ENCODE measurements at regions not wholly inside any gene's neighbourhood (a gene's known extent, or its start where the extent isn't known, plus 50 kb on each side); places are given as distances from the start of the nearest gene placed in this dataset.
"Not testable (repeated sequence)": the region's sequence is repeated elsewhere in the genome, so short reads cannot be mapped to it uniquely, and the experiment has no call there.

- in situ Hi-C loops (cut with MboI; ENCODE audit: low pct_unique_long_range_greater_than_20kb in 2 of 9, low sequenced_read_pairs in 9 of 9, unreplicated experiment in 9 of 9) = no loop called here
- no peak for ATAC-seq (replicated peaks in 6 of 8)
- Histone ChIP-seq H3K27ac (no peak overlapping the region), H3K4me3 (no peak overlapping the region), H3K4me1 (replicated peaks in 1 of 2) (peaks cover 0 to 7% of the 10 kb centered on the region in 2 donors)
- WGBS, 10 experiments = 0 to 100% (median 100%) methylated on average over 1 to 4 of the region's 33 CpGs; no CpG with 5 or more reads in 5 of the 10 experiments
These were observed 1507.1 kb upstream of the DEFB115 start for GRCh38 chr20:29750268-29750899.

GRCh38 chr20:29752644-29753425, 1504.6 kb upstream of the DEFB115 start:
- in situ Hi-C loops (cut with MboI; ENCODE audit: low pct_unique_long_range_greater_than_20kb in 2 of 9, low sequenced_read_pairs in 9 of 9, unreplicated experiment in 9 of 9); H3K4me1 ChIP-seq (replicated peaks in 1 of 2); ATAC-seq (replicated peaks in 6 of 8): not testable (repeated sequence)
- peak overlapping the region in 3 of 5 donors; percentile 18 to 29 (median 23) for H3K4me3 ChIP-seq
- 0 to 70% (median 23%) methylated on average over 1 to 4 of the region's 24 CpGs; no CpG with 5 or more reads in 4 of the 10 experiments for WGBS, 10 experiments
- H3K27ac ChIP-seq = peak overlapping the region; percentile 65 to 87

- Histone ChIP-seq H3K4me3 (peak overlapping the region in 3 of 5 donors; percentile 18 to 29 (median 23)), H3K27ac (peak overlapping the region; percentile 65 to 87)
- in situ Hi-C loops (cut with MboI; ENCODE audit: low pct_unique_long_range_greater_than_20kb in 2 of 9, low sequenced_read_pairs in 9 of 9, unreplicated experiment in 9 of 9); H3K4me1 ChIP-seq (replicated peaks in 1 of 2): not testable (repeated sequence)
- peak in 3 of 8 experiments; percentile 42 to 51 (median 50) for ATAC-seq (replicated peaks in 6 of 8)
- WGBS, 10 experiments = 0 to 100% (median 16%) methylated on average over 1 to 9 of the region's 15 CpGs; no CpG with 5 or more reads in 3 of the 10 experiments
These were observed 1504.1 kb upstream of the DEFB115 start for GRCh38 chr20:29753426-29753746.

- in situ Hi-C loops (cut with MboI; ENCODE audit: low pct_unique_long_range_greater_than_20kb in 2 of 9, low sequenced_read_pairs in 9 of 9, unreplicated experiment in 9 of 9); ATAC-seq (replicated peaks in 6 of 8); H3K4me3 ChIP-seq: not testable (repeated sequence)
These were observed 1503.6 kb upstream of the DEFB115 start for GRCh38 chr20:29753879-29754278.

GRCh38 chr20:29755854-29756498, 1501.5 kb upstream of the DEFB115 start:
- ATAC-seq (replicated peaks in 6 of 8); H3K4me3 ChIP-seq; H3K27ac ChIP-seq; in situ Hi-C loops (cut with MboI; ENCODE audit: low pct_unique_long_range_greater_than_20kb in 2 of 9, low sequenced_read_pairs in 9 of 9, unreplicated experiment in 9 of 9); H3K4me1 ChIP-seq (replicated peaks in 1 of 2): not testable (repeated sequence)
- WGBS, 10 experiments = 25 to 100% (median 58%) methylated on average over 1 to 3 of the region's 4 CpGs; no CpG with 5 or more reads in 3 of the 10 experiments

More at GRCh38 chr20:29753879-29754278, 1503.6 kb upstream of the DEFB115 start:
- not testable (repeated sequence) for H3K4me1 ChIP-seq (replicated peaks in 1 of 2); H3K27ac ChIP-seq
- 40 to 88% (median 75%) methylated on average over 1 to 12 of the region's 19 CpGs for WGBS, 10 experiments

- Histone ChIP-seq H3K27ac (no peak overlapping the region), H3K4me3 (no peak overlapping the region), H3K4me1 (replicated peaks in 1 of 2) (peaks cover 0 to 7% of the 10 kb centered on the region in 2 donors)
- WGBS, 10 experiments = 70% methylated on average over 2 of the region's 17 CpGs; no CpG with 5 or more reads in 9 of the 10 experiments
- in situ Hi-C loops (cut with MboI; ENCODE audit: low pct_unique_long_range_greater_than_20kb in 2 of 9, low sequenced_read_pairs in 9 of 9, unreplicated experiment in 9 of 9) = no loop called here
- ATAC-seq (replicated peaks in 6 of 8) = no peak
These were observed 1500.8 kb upstream of the DEFB115 start for GRCh38 chr20:29756664-29757063.

GRCh38 chr20:29761621-29762385, 1495.7 kb upstream of the DEFB115 start:
- ATAC-seq (replicated peaks in 6 of 8); in situ Hi-C loops (cut with MboI; ENCODE audit: low pct_unique_long_range_greater_than_20kb in 2 of 9, low sequenced_read_pairs in 9 of 9, unreplicated experiment in 9 of 9): not testable (repeated sequence)

GRCh38 chr20:29762620-29763019, 1494.8 kb upstream of the DEFB115 start:
- WGBS, 10 experiments = 18 to 70% methylated on average over 2 to 8 of the region's 21 CpGs; no CpG with 5 or more reads in 8 of the 10 experiments
- H3K4me3 ChIP-seq = no peak overlapping the region
- no peak for ATAC-seq (replicated peaks in 6 of 8)

More at GRCh38 chr20:29761621-29762385, 1495.7 kb upstream of the DEFB115 start:
- WGBS, 10 experiments = 20 to 95% (median 92%) methylated on average over 1 to 8 of the region's 45 CpGs; no CpG with 5 or more reads in 7 of the 10 experiments
- not testable (repeated sequence) for H3K4me3 ChIP-seq; H3K4me1 ChIP-seq (replicated peaks in 1 of 2); H3K27ac ChIP-seq

GRCh38 chr20:29763821-29764511, 1493.5 kb upstream of the DEFB115 start:
- no peak overlapping the region for H3K27ac ChIP-seq
- H3K4me3 ChIP-seq = no peak overlapping the region
- in situ Hi-C loops (cut with MboI; ENCODE audit: low pct_unique_long_range_greater_than_20kb in 2 of 9, low sequenced_read_pairs in 9 of 9, unreplicated experiment in 9 of 9) = no loop called here
- no peak for ATAC-seq (replicated peaks in 6 of 8)
- no peaks in the 10 kb centered on the region for H3K4me1 ChIP-seq (replicated peaks in 1 of 2)
- WGBS, 10 experiments = 17 to 60% (median 57%) methylated on average over 2 to 8 of the region's 29 CpGs; no CpG with 5 or more reads in 5 of the 10 experiments

More at GRCh38 chr20:29762620-29763019, 1494.8 kb upstream of the DEFB115 start:
- in situ Hi-C loops (cut with MboI; ENCODE audit: low pct_unique_long_range_greater_than_20kb in 2 of 9, low sequenced_read_pairs in 9 of 9, unreplicated experiment in 9 of 9) = no loop called here
- Histone ChIP-seq H3K27ac (no peak overlapping the region), H3K4me1 (replicated peaks in 1 of 2) (no peaks in the 10 kb centered on the region)

GRCh38 chr20:29764922-29765610, 1492.4 kb upstream of the DEFB115 start:
- H3K27ac ChIP-seq; H3K4me1 ChIP-seq (replicated peaks in 1 of 2); H3K4me3 ChIP-seq; in situ Hi-C loops (cut with MboI; ENCODE audit: low pct_unique_long_range_greater_than_20kb in 2 of 9, low sequenced_read_pairs in 9 of 9, unreplicated experiment in 9 of 9): not testable (repeated sequence)
- 0 to 84% (median 30%) methylated on average over 2 to 13 of the region's 25 CpGs; no CpG with 5 or more reads in 1 of the 10 experiments for WGBS, 10 experiments
- ATAC-seq (replicated peaks in 6 of 8) = peak in 2 of 8 experiments; percentile 35 to 44

- in situ Hi-C loops (cut with MboI; ENCODE audit: low pct_unique_long_range_greater_than_20kb in 2 of 9, low sequenced_read_pairs in 9 of 9, unreplicated experiment in 9 of 9) = not testable (repeated sequence)
These were observed 1479.4 kb upstream of the DEFB115 start for GRCh38 chr20:29778033-29778432.

More at GRCh38 chr20:29778033-29778432, 1479.4 kb upstream of the DEFB115 start:
- not testable (repeated sequence) for H3K4me1 ChIP-seq (replicated peaks in 1 of 2); H3K27ac ChIP-seq; H3K4me3 ChIP-seq; ATAC-seq (replicated peaks in 6 of 8)
- 0 to 33% (median 18%) methylated on average over 1 to 2 of the region's 2 CpGs; no CpG with 5 or more reads in 4 of the 10 experiments for WGBS, 10 experiments
